WTC11 (cell line): ENCODE measurements at regions not wholly inside any gene's neighbourhood (a gene's known extent, or its start where the extent isn't known, plus 50 kb on each side); places are given as distances from the start of the nearest gene placed in this dataset.
A peak's percentile ranks its signal among the peaks of the same experiment; 100 is the strongest.
"Not testable (repeated sequence)": the region's sequence is repeated elsewhere in the genome, so short reads cannot be mapped to it uniquely, and the experiment has no call there.

Source experiments
- ATAC-seq: fragments of 200-7000 bp; cut with Tn5 transposase; 2 replicates; pipeline ENCODE4 v1.10.0; 2021; ENCODE audit warnings: mild to moderate bottlenecking, moderate library complexity
- CTCF ChIA-PET: fragments of 300-600 bp; sonication (Branson Sonifier 250); formaldehyde crosslinking; loops from one replicate; lab custom pipeline; 2021; ENCODE audit warnings: antibody characterized with exemption; lab: Charles Lee
- POLR2A ChIA-PET: fragments of 350-600 bp; sonication (Branson Sonifier 250); formaldehyde crosslinking; loops from one replicate; lab custom pipeline; 2021; ENCODE audit warnings: antibody characterized with exemption; lab: Charles Lee
- DNase-seq: peaks from one replicate; pipeline ENCODE4 v3.0.0; 2021; ENCODE audit warnings: low spot score
- H3K27ac Mint-ChIP-seq: 2 replicates; pipeline ENCODE4 v1.8.0; 2021; ENCODE audit warnings: mixed read lengths
- H3K27me3 Mint-ChIP-seq: 2 replicates; pipeline ENCODE4 v1.8.0; 2021; ENCODE audit warnings: low read depth, mild to moderate bottlenecking, moderate library complexity, mixed read lengths
- H3K36me3 Mint-ChIP-seq: 2 replicates; pipeline ENCODE4 v1.8.0; 2021; ENCODE audit warnings: mixed read lengths
- H3K4me1 Mint-ChIP-seq: 2 replicates; pipeline ENCODE4 v1.8.0; 2022; ENCODE audit warnings: mixed read lengths
- H3K4me3 Mint-ChIP-seq: 2 replicates; pipeline ENCODE4 v1.8.0; 2021; ENCODE audit warnings: mild to moderate bottlenecking, moderate library complexity, mixed read lengths
- H3K9me3 Mint-ChIP-seq: 2 replicates; pipeline ENCODE4 v1.8.0; 2021; ENCODE audit warnings: mixed read lengths
- ATF3 ChIP-seq: sonication (generic); formaldehyde crosslinking; conservative IDR thresholded peaks from 2 replicates; pipeline ENCODE4 v1.8.1; 2022; ENCODE audit warnings: mild to moderate bottlenecking, missing genetic modification reagents
- CTCF ChIP-seq: fragments of 200-600 bp; IDR thresholded peaks from 2 replicates; pipeline ENCODE4 v1.8.0; 2022; ENCODE audit warnings: antibody characterized with exemption
- ELF4 ChIP-seq: sonication (generic); formaldehyde crosslinking; IDR thresholded peaks from 2 replicates; pipeline ENCODE4 v1.8.1; 2022; ENCODE audit warnings: low read depth, mild to moderate bottlenecking, moderate library complexity, missing genetic modification reagents
- ERG ChIP-seq: fragments of 250-450 bp; sonication (Bioruptor Pico); IDR thresholded peaks from 2 replicates; pipeline ENCODE4 v1.8.0; 2021; ENCODE audit warnings: mild to moderate bottlenecking
- ESRRA ChIP-seq: sonication (generic); formaldehyde crosslinking; IDR thresholded peaks from 2 replicates; pipeline ENCODE4 v1.8.1; 2022; ENCODE audit warnings: mild to moderate bottlenecking, missing genetic modification reagents, borderline replicate concordance
- GRHL2 ChIP-seq: fragments of 250-450 bp; sonication (Bioruptor Pico); IDR thresholded peaks from 2 replicates; pipeline ENCODE4 v1.8.0; 2022; ENCODE audit warnings: mild to moderate bottlenecking, moderate library complexity; ENCODE audit not compliant: insufficient replicate concordance, severe bottlenecking
- HMGA2 ChIP-seq: fragments of 250-450 bp; sonication (Bioruptor Pico); IDR thresholded peaks from 2 replicates; pipeline ENCODE4 v1.4.0; 2021; ENCODE audit warnings: mild to moderate bottlenecking, moderate library complexity
- HMGXB4 ChIP-seq: sonication (generic); formaldehyde crosslinking; IDR thresholded peaks from 2 replicates; pipeline ENCODE4 v1.8.1; 2023; ENCODE audit warnings: mild to moderate bottlenecking, moderate library complexity, missing genetic modification reagents
- IRF1 ChIP-seq: sonication (generic); formaldehyde crosslinking; IDR thresholded peaks from 2 replicates; pipeline ENCODE4 v1.8.0; 2023; ENCODE audit warnings: missing genetic modification reagents
- JAZF1 ChIP-seq: fragments of 250-450 bp; sonication (Bioruptor Pico); IDR thresholded peaks from 2 replicates; pipeline ENCODE4 v1.9.0; 2021; ENCODE audit warnings: moderate library complexity, mild to moderate bottlenecking, inconsistent platforms
- JUN ChIP-seq: sonication (generic); formaldehyde crosslinking; IDR thresholded peaks from 2 replicates; pipeline ENCODE4 v1.8.0; 2023; ENCODE audit warnings: mild to moderate bottlenecking, missing genetic modification reagents
- KAT7 ChIP-seq: sonication (generic); formaldehyde crosslinking; IDR thresholded peaks from 2 replicates; pipeline ENCODE4 v1.8.1; 2023; ENCODE audit warnings: missing genetic modification reagents, mild to moderate bottlenecking, borderline replicate concordance
- PRRX2 ChIP-seq: fragments of 250-450 bp; sonication (Bioruptor Pico); IDR thresholded peaks from 2 replicates; pipeline ENCODE4 v1.8.0; 2021; ENCODE audit warnings: mild to moderate bottlenecking
- TEAD1 ChIP-seq: sonication (generic); formaldehyde crosslinking; IDR thresholded peaks from 2 replicates; pipeline ENCODE4 v1.8.0; 2022; ENCODE audit warnings: mild to moderate bottlenecking, missing genetic modification reagents
- ZNF121 ChIP-seq: sonication (generic); formaldehyde crosslinking; IDR thresholded peaks from 2 replicates; pipeline ENCODE4 v1.8.0; 2023; ENCODE audit warnings: missing genetic modification reagents
- ZNF138 ChIP-seq: sonication (generic); formaldehyde crosslinking; conservative IDR thresholded peaks from 2 replicates; pipeline ENCODE4 v1.8.1; 2022; ENCODE audit warnings: mild to moderate bottlenecking, moderate library complexity, missing genetic modification reagents
- ZNF219 ChIP-seq: sonication (generic); formaldehyde crosslinking; IDR thresholded peaks from 2 replicates; pipeline ENCODE4 v1.8.0; 2023; ENCODE audit warnings: missing genetic modification reagents, mild to moderate bottlenecking, borderline replicate concordance
- ZSCAN18 ChIP-seq: fragments of 250-450 bp; sonication (Bioruptor Pico); IDR thresholded peaks from 2 replicates; pipeline ENCODE4 v2.1.2; 2022; ENCODE audit warnings: mild to moderate bottlenecking, moderate library complexity

GRCh38 chr3:144818973-144819372 lies 847.4 kb downstream of the DIPK2A start:
- ChIA-PET POLR2A (no interaction called here), CTCF (no interaction called here)
- no peak overlapping the region for H3K27ac Mint-ChIP-seq

GRCh38 chr3:144820232-144820631 lies 848.6 kb downstream of the DIPK2A start:
- ATAC-seq = peak; percentile 58; the same call in 1 of the 2 replicates
- POLR2A ChIA-PET, DNase-seq, H3K4me3 Mint-ChIP-seq, H3K9me3 Mint-ChIP-seq, H3K27me3 Mint-ChIP-seq, H3K27ac Mint-ChIP-seq, H3K36me3 Mint-ChIP-seq, CTCF ChIA-PET: not testable (repeated sequence)
- peaks cover 11% of the 10 kb centered on the region for H3K4me1 Mint-ChIP-seq

More at GRCh38 chr3:144818973-144819372, 847.4 kb downstream of the DIPK2A start:
- H3K9me3 Mint-ChIP-seq = no peaks in the 10 kb centered on the region
- DNase-seq (no peak), ATAC-seq (no peak)
- no peak for TF ChIP-seq ESRRA (CRISPR knock-in tag)
- no peak for TF ChIP-seq ATF3
- no peak for TF ChIP-seq ZNF121 (CRISPR knock-in tag)
- TF ChIP-seq ZNF219 (CRISPR knock-in tag) = no peak
- no peak for TF ChIP-seq KAT7 (CRISPR knock-in tag)
- TF ChIP-seq HMGA2 = no peak
- TF ChIP-seq ZSCAN18 (CRISPR knock-in tag) = no peak
- H3K27me3 Mint-ChIP-seq = no peaks in the 10 kb centered on the region
- no peak overlapping the region for H3K4me3 Mint-ChIP-seq
- H3K4me1 Mint-ChIP-seq = peaks cover 11% of the 10 kb centered on the region
- no peaks in the 10 kb centered on the region for H3K36me3 Mint-ChIP-seq

GRCh38 chr3:144820726-144821125 lies 849.1 kb downstream of the DIPK2A start:
- no peak overlapping the region for H3K4me3 Mint-ChIP-seq
- TF ChIP-seq JAZF1 (CRISPR knock-in tag) (no peak), ZNF138 (no peak), PRRX2 (CRISPR knock-in tag) (no peak), GRHL2 (no peak), HMGXB4 (CRISPR knock-in tag) (no peak), ELF4 (CRISPR knock-in tag) (no peak), JUN (CRISPR knock-in tag) (no peak), ERG (no peak), CTCF (no peak), IRF1 (CRISPR knock-in tag) (no peak), TEAD1 (CRISPR knock-in tag) (no peak)
- H3K36me3 Mint-ChIP-seq = no peaks in the 10 kb centered on the region
- CTCF ChIA-PET = no interaction called here
- no peak overlapping the region for H3K27ac Mint-ChIP-seq
- no peaks in the 10 kb centered on the region for H3K27me3 Mint-ChIP-seq
- H3K9me3 Mint-ChIP-seq = peaks cover 6% of the 10 kb centered on the region
- ATAC-seq = no peak
- DNase-seq = no peak
- POLR2A ChIA-PET = no interaction called here
- H3K4me1 Mint-ChIP-seq = peaks cover 11% of the 10 kb centered on the region
